GM12878 (cell line): ENCODE measurements at regions not wholly inside any gene's neighbourhood (a gene's known extent, or its start where the extent isn't known, plus 50 kb on each side); places are given as distances from the start of the nearest gene placed in this dataset.

ENCODE experiments used
- ATAC-seq: fragments of 200-7000 bp; cut with Tn5 transposase; 3 replicates; pipeline ENCODE4 v1.9.1; 2020; ENCODE audit warnings: mild to moderate bottlenecking, moderate library complexity
- BruUV-seq: library from RNA; stranded (reverse); fragments of 400-500 nt; replicated peaks from 2 replicates; lab custom pipeline; 2021; lab: Mats Ljungman, UMichigan
- CTCF ChIA-PET: fragments of 300-600 bp; sonication (Branson Sonifier 250); formaldehyde crosslinking; extraction: SDS; loops from one replicate; lab custom pipeline; 2021; ENCODE audit warnings: inconsistent platforms; lab: Yijun Ruan, JAX
- POLR2A ChIA-PET: fragments of 350-600 bp; formaldehyde crosslinking; extraction: SDS; loops from one replicate; lab custom pipeline; 2021; ENCODE audit warnings: inconsistent platforms; lab: Charles Lee
- RAD21 ChIA-PET: fragments of 300-600 bp; sonication (Branson Sonifier 250); formaldehyde crosslinking; loops from one replicate; lab custom pipeline; 2023; ENCODE audit warnings: antibody characterized with exemption; ENCODE audit not compliant: unreplicated experiment; lab: Charles Lee
- SMC1A ChIA-PET: fragments of 300-600 bp; sonication (Branson Sonifier 250); formaldehyde crosslinking; loops from one replicate; lab custom pipeline; 2023; ENCODE audit not compliant: unreplicated experiment, uncharacterized antibody; lab: Charles Lee
- DNase-seq: peaks from one replicate; pipeline ENCODE4 v3.0.0-alpha.2; 2011; ENCODE audit warnings: low read depth, low spot score
- FAIRE-seq: peaks from 3 replicates; lab custom pipeline; 2011; peaks lifted over from hg19 to GRCh38; lab: Jason Lieb, UNC
- H2AFZ ChIP-seq: 2 replicates; pipeline ENCODE4 v1.6.0; 2011; ENCODE audit warnings: low read depth, low read length, control low read depth; ENCODE audit not compliant: control insufficient read depth
- H3K27ac ChIP-seq: 2 replicates; pipeline ENCODE4 v1.5.1; 2011; ENCODE audit warnings: control low read depth; ENCODE audit not compliant: control insufficient read depth, insufficient read depth
- H3K27me3 ChIP-seq, 2 experiments: replicated peaks in 1 of 2; 2 replicates each; pipeline versions ENCODE4 v1.6.0 to v1.6.1; 2011; ENCODE audit warnings: low read length in 1 of 2; ENCODE audit not compliant: control insufficient read depth in 2 of 2, insufficient read depth in 2 of 2
- H3K36me3 ChIP-seq, 2 experiments: 2 replicates each; pipeline ENCODE4 v1.5.1; 2011; ENCODE audit warnings: low read length in 1 of 2; ENCODE audit not compliant: control insufficient read depth in 2 of 2, insufficient read depth in 2 of 2
- H3K4me1 ChIP-seq: 2 replicates; pipeline ENCODE4 v1.6.1; 2011; ENCODE audit warnings: mild to moderate bottlenecking, low read length, moderate library complexity, mixed read lengths; ENCODE audit not compliant: control insufficient read depth, insufficient read depth
- H3K4me2 ChIP-seq: 2 replicates; pipeline ENCODE4 v1.6.0; 2011; ENCODE audit warnings: control low read depth; ENCODE audit not compliant: control insufficient read depth, insufficient read depth
- H3K4me3 ChIP-seq: fragments of 200-600 bp; sonication (generic); 2 replicates; pipeline ENCODE4 v1.5.1; 2016
- H3K79me2 ChIP-seq: 2 replicates; pipeline ENCODE4 v1.6.0; 2011; ENCODE audit warnings: low read length; ENCODE audit not compliant: control insufficient read depth, insufficient read depth
- H3K9ac ChIP-seq: 2 replicates; pipeline ENCODE4 v1.8.0; 2011; ENCODE audit warnings: low read length, control low read depth, mixed read lengths; ENCODE audit not compliant: control insufficient read depth, insufficient read depth
- H3K9me3 ChIP-seq: replicated peaks from 3 replicates; pipeline ENCODE4 v1.5.1; 2011; ENCODE audit warnings: mild to moderate bottlenecking, low read length; ENCODE audit not compliant: control insufficient read depth, insufficient read depth
- H4K20me1 ChIP-seq: 2 replicates; pipeline ENCODE4 v1.6.0; 2011; ENCODE audit not compliant: control insufficient read depth, insufficient read depth
- BCL3 ChIP-seq: IDR thresholded peaks from 2 replicates; pipeline ENCODE4 v1.6.1; 2011; ENCODE audit warnings: borderline replicate concordance, low read depth, mild to moderate bottlenecking, moderate library complexity, low read length; ENCODE audit not compliant: insufficient read depth, poor library complexity, severe bottlenecking
- CBX5 ChIP-seq: sonication (generic); IDR thresholded peaks from 2 replicates; pipeline ENCODE4 v1.6.1; 2016; ENCODE audit warnings: low read depth, moderate library complexity, mild to moderate bottlenecking, inconsistent platforms
- EP300 ChIP-seq, 2 experiments: fragments of 150-350 bp in 1 of 2; IDR thresholded peaks; 2 replicates each; pipeline ENCODE4 v1.6.1; 2011 to 2012; ENCODE audit warnings: low read depth in 2 of 2, low read length in 2 of 2, borderline replicate concordance in 1 of 2, improper control_type of control experiment in 1 of 2, inconsistent platforms in 1 of 2; ENCODE audit not compliant: control insufficient read depth in 1 of 2
- ETV6 ChIP-seq, 2 experiments: fragments of 450-650 bp in 1 of 2; IDR thresholded peaks in 1 of 2; conservative IDR thresholded peaks in 1 of 2; 2 replicates each; pipeline ENCODE4 v1.6.1; 2014; ENCODE audit warnings: antibody characterized with exemption in 1 of 2, borderline replicate concordance in 1 of 2, low read depth in 1 of 2, mild to moderate bottlenecking in 1 of 2, moderate library complexity in 1 of 2
- IRF5 ChIP-seq: fragments of 450-650 bp; IDR thresholded peaks from 2 replicates; pipeline ENCODE4 v1.6.1; 2017; ENCODE audit warnings: borderline replicate concordance
- MTA2 ChIP-seq: fragments of 450-650 bp; IDR thresholded peaks from 2 replicates; pipeline ENCODE4 v1.6.1; 2016; ENCODE audit warnings: low read depth, mild to moderate bottlenecking, moderate library complexity
- SREBF2 ChIP-seq: IDR thresholded peaks from 2 replicates; pipeline ENCODE4 v1.6.1; 2012; ENCODE audit warnings: mild to moderate bottlenecking, low read length
- STAT1 ChIP-seq: fragments of 450-650 bp; conservative IDR thresholded peaks from 2 replicates; pipeline ENCODE4 v1.6.1; 2014; ENCODE audit warnings: antibody characterized with exemption, mild to moderate bottlenecking
- ZNF217 ChIP-seq: fragments of 450-650 bp; IDR thresholded peaks from 2 replicates; pipeline ENCODE4 v1.6.1; 2017; ENCODE audit warnings: antibody characterized with exemption, mild to moderate bottlenecking
- WGBS: methylation state at CpG from one replicate; pipeline ENCODE4 v1.1.6; 2016; ENCODE audit warnings: low lambda C conversion rate; ENCODE audit not compliant: insufficient replicate concordance, insufficient coverage; ENCODE audit errors: missing lambda C conversion rate; 5-methylcytosine and 5-hydroxymethylcytosine counted together
- in situ Hi-C: fragments of 300-500 bp; cut with MboI; formaldehyde crosslinking; loops from 9 replicates; pipeline ENCODE4 v1.14.3; 2018; ENCODE audit warnings: mixed read lengths
- intact Hi-C: fragments of 100-400 bp; cut with micrococcal nuclease; formaldehyde crosslinking; loops from one replicate; pipeline ENCODE4 v1.14.2; 2022; ENCODE audit not compliant: unreplicated experiment

- no peak for FAIRE-seq
- H3K79me2 ChIP-seq, result no peaks in the 10 kb centered on the region
- TF ChIP-seq MTA2 (no peak), ETV6 (conservative IDR thresholded peaks at IDR 0.05 in 1 of 2, IDR thresholded peaks at IDR 0.05 in 1 of 2; ENCODE audit: borderline replicate concordance in 1 of 2, low read depth in 1 of 2) (no peak), SREBF2 (no peak), STAT1 (no peak), IRF5 (no peak), EP300 (IDR thresholded peaks at IDR 0.05; ENCODE audit: borderline replicate concordance in 1 of 2, control insufficient read depth in 1 of 2, low read depth in 2 of 2, low read length in 2 of 2) (no peak), BCL3 (no peak), ZNF217 (no peak), CBX5 (no peak)
- POLR2A ChIA-PET, result no interaction called here
- H3K4me1 ChIP-seq, result no peaks in the 10 kb centered on the region
- H3K36me3 ChIP-seq, result no peaks in the 10 kb centered on the region
- SMC1A ChIA-PET, result no interaction called here
- CTCF ChIA-PET, result no interaction called here
- no peaks in the 10 kb centered on the region for H4K20me1 ChIP-seq
- intact Hi-C loops, result no loop called here
- in situ Hi-C loops, result no loop called here
- no TSS peak for BruUV-seq
- ATAC-seq, result no peak
- H3K27me3 ChIP-seq, result 0 out of 4 replicates have a peak, but pooled peaks cover 0 to 2% of the 10 kb centered on the region in 2 experiments
- no peaks in the 10 kb centered on the region for H3K9me3 ChIP-seq
- 38% methylated on average over 8 of the region's 8 CpGs for WGBS
- DNase-seq, result no peak
- no peak overlapping the region for H2AFZ ChIP-seq
- H3K4me3 ChIP-seq, result no peak overlapping the region
- H3K9ac ChIP-seq, result no peak overlapping the region
- RAD21 ChIA-PET, result no interaction called here
- H3K4me2 ChIP-seq, result no peak overlapping the region
- no peak overlapping the region for H3K27ac ChIP-seq
Measured at GRCh38 chr2:220072669-220073220, 445.3 kb downstream of the SLC4A3 start.
